ENCODE measurements at regions not wholly inside any gene's neighbourhood (a gene's known extent, or its start where the extent isn't known, plus 50 kb on each side); places are given as distances from the start of the nearest gene placed in this dataset.

DNA sequence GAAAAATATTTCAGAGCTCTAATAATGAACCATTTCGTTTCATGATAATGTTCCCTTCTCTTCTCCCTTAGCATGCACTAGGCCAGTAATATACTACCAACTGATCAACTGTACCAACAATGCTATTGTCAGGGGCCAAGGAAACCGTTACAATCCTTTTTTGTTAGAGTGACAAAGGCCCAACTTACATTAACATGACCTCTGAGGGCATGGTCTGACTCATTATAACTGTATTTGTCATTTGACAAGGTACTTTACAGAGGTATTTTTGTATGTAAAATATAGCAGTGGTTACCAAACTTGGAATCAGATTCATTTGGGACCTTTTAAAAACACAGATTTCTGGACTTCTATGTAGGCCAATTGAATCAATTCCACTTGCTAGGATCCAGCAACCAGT, 102.6 kb upstream of the RRP15 start:
- H3K27me3 ChIP-seq (replicated peaks in 1 of 2; ENCODE audit: control insufficient read depth in 2 of 2, insufficient read depth in 2 of 2, low read length in 1 of 2), result no peaks in the 10 kb centered on the region
- no peak overlapping the region for H3K4me3 ChIP-seq
- no peaks in the 10 kb centered on the region for H4K20me1 ChIP-seq (ENCODE audit: control insufficient read depth, insufficient read depth)
- 3% methylated on average over 2 of the region's 2 CpGs for WGBS (ENCODE audit: insufficient coverage, insufficient replicate concordance, low lambda C conversion rate, missing lambda C conversion rate)
- ATAC-seq, result no peak
- no peaks in the 10 kb centered on the region for H3K4me1 ChIP-seq (ENCODE audit: control insufficient read depth, insufficient read depth, low read length)
- BruUV-seq (replicated peaks), result no TSS peak
- POLR2A ChIA-PET, result no interaction called here
- no peak overlapping the region for H3K9ac ChIP-seq (ENCODE audit: control insufficient read depth, insufficient read depth, low read length)
- in situ Hi-C loops (cut with MboI) (no loop called here), intact Hi-C loops (cut with micrococcal nuclease; ENCODE audit: unreplicated experiment) (no loop called here)
- no peak overlapping the region for H3K4me2 ChIP-seq (ENCODE audit: control insufficient read depth, insufficient read depth)
- DNase-seq (ENCODE audit: low read depth, low spot score), result no peak
- H3K36me3 ChIP-seq (ENCODE audit: control insufficient read depth in 2 of 2, insufficient read depth in 2 of 2, low read length in 1 of 2), result no peaks in the 10 kb centered on the region
- H2AFZ ChIP-seq (ENCODE audit: control insufficient read depth, low read depth, low read length), result no peak overlapping the region
- CTCF ChIA-PET, result interaction anchor here (0.7 kb wide), 1 partner anchor 1982 kb away, joined by 3 read pairs; no protein-coding TSS in a partner anchor
- no peak overlapping the region for H3K27ac ChIP-seq (ENCODE audit: control insufficient read depth, insufficient read depth)
- RAD21 ChIA-PET (ENCODE audit: unreplicated experiment), result no interaction called here
- TF ChIP-seq SUPT20H (IDR thresholded peaks at IDR 0.05; ENCODE audit: borderline replicate concordance, control insufficient read depth, low read depth, low read length), result no peak
- no peak for FAIRE-seq
- no peaks in the 10 kb centered on the region for H3K79me2 ChIP-seq (ENCODE audit: control insufficient read depth, insufficient read depth, low read length)
- SMC1A ChIA-PET (ENCODE audit: uncharacterized antibody, unreplicated experiment), result no interaction called here
- no peaks in the 10 kb centered on the region for H3K9me3 ChIP-seq (replicated peaks; ENCODE audit: control insufficient read depth, insufficient read depth, low read length)

DNA sequence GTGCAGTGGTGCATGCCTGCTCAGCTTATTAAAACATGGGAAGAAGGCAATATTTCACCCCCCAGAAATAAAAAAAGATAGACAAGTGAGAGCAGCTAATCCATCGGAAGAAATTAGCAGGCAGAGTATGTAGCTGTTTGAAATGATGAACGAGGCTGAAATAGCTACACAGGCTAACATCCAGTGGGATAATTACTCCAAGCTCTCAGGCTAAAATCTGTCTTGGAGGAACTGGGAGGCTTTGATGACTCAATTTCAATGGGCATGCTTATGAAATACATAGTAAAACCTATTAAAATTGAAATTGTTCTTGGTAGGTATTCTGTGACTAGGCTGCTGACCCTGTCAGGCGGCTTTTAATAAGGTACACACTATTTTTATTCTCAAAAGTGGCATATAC, 84.1 kb upstream of the RRP15 start:
- POLR2A ChIA-PET, result no interaction called here
- in situ Hi-C loops (cut with MboI), result no loop called here

More for the DNA sequence above, 84.1 kb upstream of the RRP15 start:
- Histone ChIP-seq H3K4me1 (ENCODE audit: control insufficient read depth, insufficient read depth, low read length) (no peaks in the 10 kb centered on the region), H3K9me3 (replicated peaks; ENCODE audit: control insufficient read depth, insufficient read depth, low read length) (no peaks in the 10 kb centered on the region), H3K4me3 (no peak overlapping the region), H3K27me3 (replicated peaks in 1 of 2; ENCODE audit: control insufficient read depth in 2 of 2, insufficient read depth in 2 of 2, low read length in 1 of 2) (no peaks in the 10 kb centered on the region), H3K9ac (ENCODE audit: control insufficient read depth, insufficient read depth, low read length) (no peak overlapping the region), H2AFZ (ENCODE audit: control insufficient read depth, low read depth, low read length) (no peak overlapping the region), H3K79me2 (ENCODE audit: control insufficient read depth, insufficient read depth, low read length) (no peaks in the 10 kb centered on the region), H3K36me3 (ENCODE audit: control insufficient read depth in 2 of 2, insufficient read depth in 2 of 2, low read length in 1 of 2) (no peaks in the 10 kb centered on the region), H3K27ac (ENCODE audit: control insufficient read depth, insufficient read depth) (no peak overlapping the region), H3K4me2 (ENCODE audit: control insufficient read depth, insufficient read depth) (no peak overlapping the region), H4K20me1 (ENCODE audit: control insufficient read depth, insufficient read depth) (no peaks in the 10 kb centered on the region)
- ChIA-PET SMC1A (ENCODE audit: uncharacterized antibody, unreplicated experiment) (no interaction called here), RAD21 (ENCODE audit: unreplicated experiment) (no interaction called here), CTCF (no interaction called here)
- 52% methylated on average over 3 of the region's 3 CpGs for WGBS (ENCODE audit: insufficient coverage, insufficient replicate concordance, low lambda C conversion rate, missing lambda C conversion rate)
- intact Hi-C loops (cut with micrococcal nuclease; ENCODE audit: unreplicated experiment), result no loop called here
- no TSS peak for BruUV-seq (replicated peaks)
- DNase-seq (ENCODE audit: low read depth, low spot score), result no peak
- no peak for ATAC-seq
- no peak for FAIRE-seq
- TF ChIP-seq ZNF24 (IDR thresholded peaks at IDR 0.05) (no peak), CEBPB (IDR thresholded peaks at IDR 0.05; ENCODE audit: borderline replicate concordance in 1 of 2, low read depth in 2 of 2, low read length in 2 of 2) (no peak), RB1 (IDR thresholded peaks at IDR 0.05; ENCODE audit: borderline replicate concordance) (no peak), ATF7 (IDR thresholded peaks at IDR 0.05; ENCODE audit: low read depth) (no peak), RCOR1 (conservative IDR thresholded peaks at IDR 0.05; ENCODE audit: low read depth, low read length) (no peak), EGR1 (IDR thresholded peaks at IDR 0.05; ENCODE audit: borderline replicate concordance in 1 of 2, low read depth in 2 of 2, low read length in 2 of 2) (no peak)
